Adrenal gland (tissue), 5 donors: ENCODE measurements at regions not wholly inside any gene's neighbourhood (a gene's known extent, or its start where the extent isn't known, plus 50 kb on each side); places are given as distances from the start of the nearest gene placed in this dataset.

ENCODE experiments used
- CTCF ChIP-seq, 6 experiments: fragments of 450-650 bp in 4 of 6; fragments of 200-600 bp in 2 of 6; sonication (generic) in 1 of 6; IDR thresholded peaks; 1 replicate in 5 of 6; 2 replicates in 1 of 6; pipeline versions ENCODE4 v1.5.1 to v1.8.0; 2016 to 2021; ENCODE audit warnings: antibody characterized with exemption in 6 of 6, mild to moderate bottlenecking in 2 of 6, moderate library complexity in 1 of 6
- POLR2A ChIP-seq, 2 donors: fragments of 450-650 bp; IDR thresholded peaks; one replicate each; pipeline ENCODE4 v1.6.1; 2017; ENCODE audit warnings: antibody characterized with exemption in 2 of 2, mild to moderate bottlenecking in 2 of 2, moderate library complexity in 1 of 2
- donor health status: DM: no; HTN: no; CAD: no.

- TF ChIP-seq CTCF (IDR thresholded peaks at IDR 0.05) (no peak), POLR2A (IDR thresholded peaks at IDR 0.05) (no peak)
These were observed 748.7 kb downstream of the TRIML1 start for GRCh38 chr4:188887905-188888304.
